ENCODE measurements at regions not wholly inside any gene's neighbourhood (a gene's known extent, or its start where the extent isn't known, plus 50 kb on each side); places are given as distances from the start of the nearest gene placed in this dataset.

- DNase-seq, result no peak
Measured at GRCh38 chr12:24469089-24469488, 479.8 kb downstream of the BCAT1 start.

GRCh38 chr12:24467226-24467625, 481.7 kb downstream of the BCAT1 start:
- no peak for DNase-seq

- no peak for DNase-seq
Measured at GRCh38 chr12:24463375-24463774, 485.5 kb downstream of the BCAT1 start.

- DNase-seq, result no peak
Measured at GRCh38 chr12:24462946-24463345, 486.0 kb downstream of the BCAT1 start.

DNA sequence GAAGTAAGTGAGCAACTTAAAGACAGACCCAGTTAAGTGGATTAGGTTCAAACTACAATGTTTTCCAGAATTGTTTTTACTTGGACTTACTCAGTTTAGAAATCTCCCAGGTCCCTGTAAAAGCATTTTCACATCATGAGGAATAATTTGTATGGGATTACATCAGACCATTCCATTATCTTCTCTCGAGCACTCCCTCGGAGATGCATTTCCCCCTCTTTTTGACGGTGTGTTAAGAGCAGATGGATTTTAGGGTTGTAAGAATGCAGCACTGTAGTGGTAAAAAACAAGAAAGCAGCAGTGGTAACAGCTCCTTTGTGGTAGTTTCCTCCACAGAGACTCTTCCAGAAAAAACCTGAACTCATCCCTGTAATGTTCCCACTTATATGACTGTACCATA, 488.4 kb downstream of the BCAT1 start:
- no peak for DNase-seq

GRCh38 chr12:24460099-24460498, 488.8 kb downstream of the BCAT1 start:
- DNase-seq, result no peak

DNA sequence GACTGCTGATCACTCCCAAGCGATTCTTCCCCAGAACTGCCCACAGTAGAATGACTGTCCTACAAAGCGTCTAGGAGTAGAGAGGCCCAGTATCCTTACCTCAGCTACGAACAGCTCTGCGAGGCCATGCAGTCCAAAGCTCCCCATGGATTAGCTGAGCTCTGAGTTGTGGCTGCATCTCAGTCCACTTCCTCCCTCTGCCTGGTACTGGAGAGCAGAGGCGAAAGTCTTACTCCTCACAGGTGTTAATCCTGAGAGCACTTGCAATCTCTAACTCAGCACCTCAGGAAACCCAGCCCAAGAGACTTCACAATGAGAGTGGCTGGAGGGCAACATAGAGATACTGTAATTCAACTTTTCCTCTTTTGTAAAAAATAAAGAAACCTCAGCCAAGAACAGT, 493.1 kb downstream of the BCAT1 start:
- DNase-seq, result no peak

DNA sequence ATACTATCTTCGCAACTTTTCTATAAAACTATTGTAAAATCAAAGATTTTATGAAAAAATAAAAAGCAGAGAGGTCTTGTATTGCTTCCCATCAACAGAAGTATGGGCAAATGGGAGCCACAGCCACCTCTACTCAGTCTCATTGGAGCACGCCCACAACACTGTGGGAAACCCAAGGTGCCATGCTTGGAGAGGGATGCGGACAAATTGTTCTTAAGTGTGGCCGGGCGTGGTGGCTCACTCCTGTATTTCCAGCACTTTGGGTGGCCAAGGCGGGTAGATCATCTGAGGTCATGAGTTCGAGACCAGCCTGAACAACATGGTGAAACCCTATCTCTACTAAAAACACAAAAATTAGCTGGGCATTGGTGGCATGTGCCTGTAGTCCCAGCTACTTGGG, 498.2 kb upstream of the SOX5 start:
- no peak for DNase-seq

DNA sequence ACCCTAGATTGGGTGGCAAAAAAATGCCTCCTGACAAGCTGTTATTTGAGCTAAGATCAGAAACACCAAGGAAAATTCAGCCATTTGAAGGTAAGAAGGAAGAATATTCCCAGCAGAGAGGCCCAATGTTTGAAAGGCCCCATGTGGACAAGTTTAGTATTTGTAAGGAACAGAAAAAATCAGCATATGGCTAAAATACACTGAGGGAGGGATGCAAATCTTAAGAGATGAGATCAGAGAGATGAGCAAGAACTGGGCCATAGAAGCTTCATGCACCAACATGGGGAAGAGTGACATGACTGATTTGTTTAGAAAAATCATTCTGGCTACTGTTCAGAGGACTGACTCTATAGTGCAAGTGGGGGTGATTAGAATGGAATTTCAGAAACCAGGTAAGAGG, 496.8 kb upstream of the SOX5 start:
- no peak for DNase-seq

DNA sequence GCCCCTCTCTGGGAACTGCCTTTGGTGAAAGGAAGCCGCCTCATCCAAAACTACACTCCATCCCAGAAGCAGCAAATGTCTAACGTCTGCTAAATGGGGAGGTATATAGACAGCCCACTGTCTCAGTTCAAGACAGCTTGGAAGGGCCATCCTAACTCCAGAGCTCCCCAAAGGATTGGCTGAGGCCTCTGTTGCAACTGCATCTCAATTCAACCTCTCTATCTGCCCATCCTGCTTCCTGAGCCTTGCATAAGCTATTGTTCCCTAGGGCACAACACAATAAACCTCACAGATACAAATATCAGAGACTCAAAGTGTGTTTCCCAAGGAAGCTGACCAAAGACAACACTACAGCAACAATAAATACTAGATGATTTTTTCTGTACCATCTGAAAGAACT, 495.2 kb upstream of the SOX5 start:
- DNase-seq, result no peak

DNA sequence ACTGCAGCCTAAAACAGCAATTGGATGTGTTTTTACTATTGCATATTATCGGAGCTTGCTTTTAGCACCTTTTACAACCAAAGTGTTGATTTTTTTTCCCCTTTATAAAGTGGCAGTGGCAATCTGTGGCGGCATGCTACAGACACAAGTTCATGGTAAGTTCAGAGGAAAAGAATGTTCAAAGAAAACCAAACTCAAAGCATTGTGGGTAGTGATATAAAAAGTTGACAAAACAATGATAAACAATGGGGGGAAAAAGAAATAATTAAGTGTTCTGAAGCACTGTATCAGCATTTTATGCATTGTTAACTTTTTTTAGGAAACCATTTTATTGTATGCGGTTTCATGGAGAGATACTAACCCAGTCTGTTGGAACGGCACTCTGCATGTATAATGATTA, 492.0 kb upstream of the SOX5 start:
- no peak for DNase-seq

GRCh38 chr12:24436667-24437066, 487.2 kb upstream of the SOX5 start:
- DNase-seq, result no peak

- DNase-seq, result no peak
Measured at GRCh38 chr12:24431872-24432271, 482.4 kb upstream of the SOX5 start.

- no peak for DNase-seq
Measured at GRCh38 chr12:24427776-24428175, 478.3 kb upstream of the SOX5 start.

GRCh38 chr12:24425601-24425970, 476.1 kb upstream of the SOX5 start:
- no peak for DNase-seq

- DNase-seq, result no peak
Measured at GRCh38 chr12:24424889-24425600, 475.6 kb upstream of the SOX5 start.

GRCh38 chr12:24424376-24424775, 474.9 kb upstream of the SOX5 start:
- no peak for DNase-seq

GRCh38 chr12:24423611-24424010, 474.1 kb upstream of the SOX5 start:
- DNase-seq, result no peak

GRCh38 chr12:24421759-24422158, 472.3 kb upstream of the SOX5 start:
- no peak for DNase-seq

GRCh38 chr12:24418157-24418556, 468.7 kb upstream of the SOX5 start:
- no peak for DNase-seq

DNA sequence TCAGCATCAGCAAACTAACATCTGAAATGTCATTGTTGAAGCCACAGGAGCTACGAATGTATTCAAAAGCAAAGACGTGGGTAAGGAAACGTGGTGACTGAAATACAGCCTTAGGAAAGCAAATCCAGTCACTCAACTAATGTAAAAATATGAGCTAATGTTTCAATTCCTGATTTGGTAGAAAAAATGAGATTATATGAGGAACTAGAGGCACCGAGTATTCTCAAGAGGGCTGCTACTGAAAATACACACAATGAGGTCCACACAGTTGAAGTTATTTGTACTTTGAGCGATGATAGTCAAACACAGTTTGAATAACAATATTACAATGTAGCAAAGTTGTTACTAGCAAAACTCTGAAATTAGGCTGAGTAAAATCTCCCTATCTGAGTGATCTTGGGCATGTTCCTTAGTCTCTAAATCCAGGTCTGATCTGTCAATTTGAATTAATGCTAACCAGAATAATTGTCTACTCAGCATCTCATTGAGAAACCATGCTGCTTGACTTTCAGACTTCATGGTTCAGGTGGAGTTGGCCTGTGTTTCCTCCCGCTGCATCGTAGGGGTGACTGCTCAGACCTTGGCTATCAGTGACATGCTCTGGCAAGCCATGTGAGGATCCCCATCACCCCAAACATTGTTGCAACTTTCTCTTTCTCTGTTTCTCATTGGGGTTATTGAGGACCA, 467.1 kb upstream of the SOX5 start:
- DNase-seq, result no peak

GRCh38 chr12:24415934-24416333, 466.5 kb upstream of the SOX5 start:
- no peak for DNase-seq

DNA sequence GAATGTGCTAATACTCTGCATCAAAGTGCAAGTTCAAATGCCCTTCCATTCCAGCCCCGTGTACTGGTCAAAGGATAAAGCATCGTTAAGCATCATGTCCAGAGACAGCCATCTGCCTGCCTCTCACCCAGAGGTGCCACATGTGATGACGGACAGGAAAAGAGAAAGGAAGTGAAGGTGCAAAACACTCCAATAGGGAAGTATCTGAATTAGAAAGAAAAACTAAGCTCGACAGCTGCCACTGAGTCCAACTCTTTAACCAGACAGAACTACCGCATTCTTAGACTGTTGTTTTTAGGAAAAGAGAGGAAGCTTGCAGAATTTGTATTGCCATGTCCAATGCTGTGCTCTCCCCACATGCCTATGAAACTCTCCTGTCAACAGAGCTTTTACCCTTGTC, 465.0 kb upstream of the SOX5 start:
- no peak for DNase-seq

DNA sequence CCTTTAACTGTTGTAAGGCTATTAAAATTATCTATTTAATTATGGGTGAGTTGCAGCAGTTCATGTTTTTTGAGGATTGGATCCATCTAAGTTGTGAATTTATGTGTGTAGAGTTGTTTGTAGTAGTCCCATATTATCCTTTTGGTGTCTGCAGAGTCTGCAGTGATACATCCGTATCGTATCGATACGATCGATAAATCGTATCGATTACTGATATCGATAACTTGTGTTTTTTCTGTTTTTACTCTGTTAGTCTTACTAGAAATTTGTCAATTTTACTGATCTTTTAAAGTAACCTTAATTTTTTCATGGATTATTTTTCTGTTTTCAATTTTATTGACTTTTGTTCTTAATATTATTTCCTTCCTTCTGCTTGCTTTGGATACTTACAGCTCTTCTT, 462.5 kb upstream of the SOX5 start:
- no peak for DNase-seq

DNA sequence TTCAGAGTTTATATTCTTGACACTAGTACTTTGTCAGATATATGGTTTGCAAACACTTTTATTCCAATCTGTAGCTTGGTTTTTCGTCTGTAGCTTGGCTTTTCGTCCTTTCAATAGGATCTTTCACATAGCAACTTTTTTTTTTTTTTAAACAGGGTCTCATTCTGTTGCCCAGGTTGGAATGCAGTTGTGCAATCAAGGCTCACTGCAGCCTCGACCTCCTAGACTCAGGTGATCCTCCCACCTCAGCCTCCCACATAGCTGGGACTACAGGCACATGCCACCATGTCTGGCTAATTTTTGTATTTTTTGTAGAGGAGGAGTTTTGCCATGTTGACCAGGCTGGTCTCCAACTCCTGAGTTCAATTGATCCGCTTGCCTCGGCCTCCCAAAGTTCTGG, 460.4 kb upstream of the SOX5 start:
- no peak for DNase-seq
